Neural progenitor cell (in vitro differentiated cells): ENCODE measurements at regions not wholly inside any gene's neighbourhood (a gene's known extent, or its start where the extent isn't known, plus 50 kb on each side); places are given as distances from the start of the nearest gene placed in this dataset.

Source experiments
- DNase-seq: peaks from one replicate; pipeline ENCODE4 v3.0.0-alpha.2; 2016; ENCODE audit warnings: low spot score
- H2AFZ ChIP-seq: fragments of 200-600 bp; sonication (generic); replicated peaks from 2 replicates; pipeline ENCODE4 v1.6.1; 2016; ENCODE audit warnings: antibody characterized with exemption
- H3F3A ChIP-seq: fragments of 200-600 bp; sonication (generic); 2 replicates; pipeline ENCODE4 v1.6.1; 2016; ENCODE audit warnings: antibody characterized with exemption, low read depth
- H3K27ac ChIP-seq: fragments of 200-600 bp; sonication (generic); 2 replicates; pipeline ENCODE4 v1.5.1; 2016; ENCODE audit warnings: mild to moderate bottlenecking
- H3K27me3 ChIP-seq: fragments of 200-600 bp; sonication (generic); 2 replicates; pipeline ENCODE4 v1.6.1; 2016; ENCODE audit warnings: mild to moderate bottlenecking, moderate library complexity
- H3K36me3 ChIP-seq: fragments of 200-600 bp; sonication (generic); 2 replicates; pipeline ENCODE4 v1.5.1; 2016
- H3K4me1 ChIP-seq: fragments of 200-600 bp; sonication (generic); 2 replicates; pipeline ENCODE4 v1.6.1; 2016; ENCODE audit warnings: mixed run types
- H3K4me2 ChIP-seq: fragments of 200-600 bp; sonication (generic); 2 replicates; pipeline ENCODE4 v1.6.1; 2016
- H3K4me3 ChIP-seq: fragments of 200-600 bp; sonication (generic); 2 replicates; pipeline ENCODE4 v1.5.1; 2016
- H3K79me2 ChIP-seq: fragments of 200-600 bp; sonication (generic); 2 replicates; pipeline ENCODE4 v1.6.1; 2016; ENCODE audit warnings: low read depth
- H3K9ac ChIP-seq: fragments of 200-600 bp; sonication (generic); 2 replicates; pipeline ENCODE4 v1.6.1; 2016
- H3K9me3 ChIP-seq: fragments of 200-600 bp; sonication (generic); 2 replicates; pipeline ENCODE4 v1.5.1; 2016; ENCODE audit warnings: low read depth
- H4K20me1 ChIP-seq: fragments of 200-600 bp; sonication (generic); 2 replicates; pipeline ENCODE4 v1.6.1; 2016; ENCODE audit warnings: low read depth
- H3K27ac Mint-ChIP-seq: 3 replicates; pipeline ENCODE4 v1.8.0; 2021; ENCODE audit warnings: mixed read lengths
- H3K27me3 Mint-ChIP-seq: 2 replicates; pipeline ENCODE4 v1.8.0; 2022; ENCODE audit warnings: low read depth, mild to moderate bottlenecking, inconsistent platforms, moderate library complexity, mixed read lengths; ENCODE audit not compliant: insufficient read depth
- H3K36me3 Mint-ChIP-seq: 3 replicates; pipeline ENCODE4 v1.8.0; 2021; ENCODE audit warnings: mixed read lengths
- H3K4me1 Mint-ChIP-seq: 3 replicates; pipeline ENCODE4 v1.8.0; 2021; ENCODE audit warnings: mixed read lengths
- H3K4me3 Mint-ChIP-seq: 3 replicates; pipeline ENCODE4 v1.8.0; 2021; ENCODE audit warnings: mild to moderate bottlenecking, moderate library complexity, mixed read lengths
- H3K9me3 Mint-ChIP-seq: 3 replicates; pipeline ENCODE4 v1.8.0; 2020; ENCODE audit warnings: mixed read lengths
- EZH2 ChIP-seq: fragments of 200-600 bp; sonication (generic); IDR thresholded peaks from 2 replicates; pipeline ENCODE4 v1.6.1; 2017; ENCODE audit warnings: antibody characterized with exemption, mild to moderate bottlenecking, moderate library complexity
- EZH2phosphoT487 ChIP-seq: fragments of 200-600 bp; sonication (generic); IDR thresholded peaks from 2 replicates; pipeline ENCODE4 v1.6.1; 2017; ENCODE audit warnings: antibody characterized with exemption
- TF ChIP-seq, protein P1 (sequence below): fragments of 200-600 bp; sonication (generic); IDR thresholded peaks from 2 replicates; pipeline ENCODE4 v1.5.1; 2017; ENCODE audit warnings: antibody characterized with exemption, mild to moderate bottlenecking

- H3K27me3 Mint-ChIP-seq = peaks cover 2% of the 10 kb centered on the region
- no peak overlapping the region for H3K27ac ChIP-seq
- no peaks in the 10 kb centered on the region for H3K36me3 ChIP-seq
- H2AFZ ChIP-seq = peak overlapping the region; percentile 81
- peak; percentile 99 for DNase-seq
- no peaks in the 10 kb centered on the region for H4K20me1 ChIP-seq
- H3K27me3 ChIP-seq = no peaks in the 10 kb centered on the region
- peaks cover 47% of the 10 kb centered on the region for H3K79me2 ChIP-seq
- no peaks in the 10 kb centered on the region for H3F3A ChIP-seq
- peak overlapping the region; percentile 92 for H3K27ac Mint-ChIP-seq
- H3K4me1 ChIP-seq = peaks cover 4% of the 10 kb centered on the region
- no peaks in the 10 kb centered on the region for H3K9me3 ChIP-seq
- peak overlapping the region; percentile 63 for H3K9ac ChIP-seq
- peak overlapping the region; percentile 98 for H3K4me3 Mint-ChIP-seq
- TF ChIP-seq EZH2 = peak; percentile 31
- peak; percentile 7 for TF ChIP-seq EZH2phosphoT487
- TF ChIP-seq, protein P1, sequence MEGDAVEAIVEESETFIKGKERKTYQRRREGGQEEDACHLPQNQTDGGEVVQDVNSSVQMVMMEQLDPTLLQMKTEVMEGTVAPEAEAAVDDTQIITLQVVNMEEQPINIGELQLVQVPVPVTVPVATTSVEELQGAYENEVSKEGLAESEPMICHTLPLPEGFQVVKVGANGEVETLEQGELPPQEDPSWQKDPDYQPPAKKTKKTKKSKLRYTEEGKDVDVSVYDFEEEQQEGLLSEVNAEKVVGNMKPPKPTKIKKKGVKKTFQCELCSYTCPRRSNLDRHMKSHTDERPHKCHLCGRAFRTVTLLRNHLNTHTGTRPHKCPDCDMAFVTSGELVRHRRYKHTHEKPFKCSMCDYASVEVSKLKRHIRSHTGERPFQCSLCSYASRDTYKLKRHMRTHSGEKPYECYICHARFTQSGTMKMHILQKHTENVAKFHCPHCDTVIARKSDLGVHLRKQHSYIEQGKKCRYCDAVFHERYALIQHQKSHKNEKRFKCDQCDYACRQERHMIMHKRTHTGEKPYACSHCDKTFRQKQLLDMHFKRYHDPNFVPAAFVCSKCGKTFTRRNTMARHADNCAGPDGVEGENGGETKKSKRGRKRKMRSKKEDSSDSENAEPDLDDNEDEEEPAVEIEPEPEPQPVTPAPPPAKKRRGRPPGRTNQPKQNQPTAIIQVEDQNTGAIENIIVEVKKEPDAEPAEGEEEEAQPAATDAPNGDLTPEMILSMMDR = no peak
- peaks cover 20% of the 10 kb centered on the region for H3K9me3 Mint-ChIP-seq
- peaks cover 41% of the 10 kb centered on the region for H3K4me1 Mint-ChIP-seq
- peak overlapping the region; percentile 93 for H3K4me2 ChIP-seq
- H3K36me3 Mint-ChIP-seq = peaks cover 17% of the 10 kb centered on the region
- H3K4me3 ChIP-seq = peak overlapping the region; percentile 90
These were observed 104.4 kb upstream of the ZNF92 start for GRCh38 chr7:65269150-65269856.

GRCh38 chr7:65268782-65269149 is 104.9 kb upstream of the ZNF92 start:
- H3K36me3 Mint-ChIP-seq = peaks cover 16% of the 10 kb centered on the region
- H3K4me1 ChIP-seq = peaks cover 4% of the 10 kb centered on the region
- no peaks in the 10 kb centered on the region for H3F3A ChIP-seq
- H3K9me3 Mint-ChIP-seq = peaks cover 15% of the 10 kb centered on the region
- peaks cover 42% of the 10 kb centered on the region for H3K79me2 ChIP-seq
- H3K27ac Mint-ChIP-seq = no peak overlapping the region
- H3K9me3 ChIP-seq = no peaks in the 10 kb centered on the region
- H4K20me1 ChIP-seq = no peaks in the 10 kb centered on the region
- H3K4me3 Mint-ChIP-seq = peak overlapping the region; percentile 98
- peaks cover 41% of the 10 kb centered on the region for H3K4me1 Mint-ChIP-seq
- no peak overlapping the region for H3K27ac ChIP-seq
- no peak overlapping the region for H3K9ac ChIP-seq
- H3K4me3 ChIP-seq = peak overlapping the region; percentile 90
- H3K27me3 ChIP-seq = no peaks in the 10 kb centered on the region
- peak overlapping the region; percentile 93 for H3K4me2 ChIP-seq
- H2AFZ ChIP-seq = no peak overlapping the region
- H3K27me3 Mint-ChIP-seq = peaks cover 3% of the 10 kb centered on the region
- TF ChIP-seq EZH2phosphoT487 (no peak), EZH2 (no peak)
- TF ChIP-seq, protein P1 = no peak
- no peak for DNase-seq
- H3K36me3 ChIP-seq = no peaks in the 10 kb centered on the region

GRCh38 chr7:65265933-65266519 is 107.6 kb upstream of the ZNF92 start:
- Mint-ChIP-seq H3K4me3 (no peak overlapping the region), H3K27ac (no peak overlapping the region), H3K36me3 (no peaks in the 10 kb centered on the region), H3K4me1 (peaks cover 39% of the 10 kb centered on the region), H3K27me3 (peaks cover 7% of the 10 kb centered on the region), H3K9me3 (peaks cover 2% of the 10 kb centered on the region)
- DNase-seq = no peak
- no peak for TF ChIP-seq EZH2phosphoT487
- TF ChIP-seq EZH2 = no peak
- TF ChIP-seq, protein P1 = no peak
- Histone ChIP-seq H3K27ac (no peak overlapping the region), H3K4me3 (no peak overlapping the region), H3K79me2 (peaks cover 14% of the 10 kb centered on the region), H3F3A (no peaks in the 10 kb centered on the region), H3K9ac (no peak overlapping the region), H3K27me3 (no peaks in the 10 kb centered on the region), H4K20me1 (no peaks in the 10 kb centered on the region), H2AFZ (no peak overlapping the region), H3K36me3 (no peaks in the 10 kb centered on the region), H3K9me3 (no peaks in the 10 kb centered on the region), H3K4me2 (no peak overlapping the region), H3K4me1 (peaks cover 4% of the 10 kb centered on the region)
